HUDEP-2 (cell line): ENCODE measurements at regions not wholly inside any gene's neighbourhood (a gene's known extent, or its start where the extent isn't known, plus 50 kb on each side); places are given as distances from the start of the nearest gene placed in this dataset.

Experiments used
- DNase-seq, 76 experiments: peaks; one replicate each; lab custom pipeline; 2025; ENCODE audit not compliant: unreplicated experiment in 76 of 76; lab: John Stamatoyannopoulos, UW

GRCh38 chr5:164721116-164721515 lies 1215.7 kb downstream of the MAT2B start:
- no peak for DNase-seq

DNA sequence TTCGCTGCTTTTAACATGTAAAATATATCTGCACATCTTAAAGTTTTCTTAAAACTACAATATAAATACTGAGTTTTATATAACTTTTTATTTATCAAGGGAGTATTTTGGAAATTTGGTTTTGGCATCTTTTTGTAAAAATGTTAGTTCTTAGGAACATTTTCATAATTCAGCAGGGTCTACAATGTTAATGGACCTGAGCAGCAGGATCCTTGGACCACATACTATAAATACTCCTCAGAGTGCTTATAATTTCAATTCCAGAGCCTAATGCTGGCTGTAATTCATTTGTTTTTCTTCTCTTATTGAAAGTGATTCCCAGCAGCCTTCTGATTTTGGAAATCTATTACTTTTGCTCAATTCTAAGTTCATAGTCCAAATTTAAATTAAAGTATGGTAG lies 1216.2 kb downstream of the MAT2B start:
- no peak for DNase-seq

- DNase-seq, result no peak
Measured at GRCh38 chr5:164722702-164723101, 1217.3 kb downstream of the MAT2B start.

- no peak for DNase-seq
Measured at GRCh38 chr5:164727012-164727411, 1221.6 kb downstream of the MAT2B start.

DNA sequence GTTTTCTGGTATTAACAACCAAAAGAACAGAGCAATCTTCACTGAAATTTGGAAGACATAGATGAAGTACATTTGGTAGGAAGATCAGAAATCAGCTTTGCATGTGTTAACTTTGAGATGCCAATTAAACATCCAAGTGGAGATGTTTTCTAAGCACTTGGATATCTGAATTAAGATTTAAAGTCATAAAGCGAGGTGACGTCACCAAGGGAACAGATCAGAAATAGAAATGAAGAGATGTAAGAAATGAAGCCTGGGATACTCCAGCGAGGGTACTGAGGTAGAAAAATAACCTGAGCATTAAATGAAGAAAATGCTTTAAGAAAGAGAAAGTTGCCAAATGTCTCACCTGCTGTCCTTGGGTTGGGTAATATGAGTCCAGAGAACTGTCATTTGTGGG lies 1223.3 kb downstream of the MAT2B start:
- no peak for DNase-seq

- DNase-seq, result no peak
Measured at GRCh38 chr5:164735334-164735733, 1229.9 kb downstream of the MAT2B start.

DNA sequence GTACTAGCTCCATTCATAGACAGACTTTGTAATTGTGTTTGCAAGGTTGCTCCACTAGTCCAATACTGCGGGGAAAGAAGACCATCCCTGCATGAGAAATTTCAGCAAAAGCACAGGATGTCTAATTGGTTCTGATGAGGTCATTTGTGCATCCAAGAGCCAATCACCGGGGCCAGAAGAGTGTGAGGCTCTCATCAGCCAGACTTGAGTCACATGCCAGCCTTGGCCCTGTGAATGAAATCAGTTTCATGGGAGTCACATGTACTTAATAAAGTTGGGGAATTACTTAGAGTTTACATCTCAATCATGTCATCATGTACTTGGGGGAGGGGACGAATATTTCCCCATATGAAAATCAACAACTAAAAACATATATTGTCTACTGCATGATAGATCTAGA lies 1236.0 kb downstream of the MAT2B start:
- no peak for DNase-seq

DNA sequence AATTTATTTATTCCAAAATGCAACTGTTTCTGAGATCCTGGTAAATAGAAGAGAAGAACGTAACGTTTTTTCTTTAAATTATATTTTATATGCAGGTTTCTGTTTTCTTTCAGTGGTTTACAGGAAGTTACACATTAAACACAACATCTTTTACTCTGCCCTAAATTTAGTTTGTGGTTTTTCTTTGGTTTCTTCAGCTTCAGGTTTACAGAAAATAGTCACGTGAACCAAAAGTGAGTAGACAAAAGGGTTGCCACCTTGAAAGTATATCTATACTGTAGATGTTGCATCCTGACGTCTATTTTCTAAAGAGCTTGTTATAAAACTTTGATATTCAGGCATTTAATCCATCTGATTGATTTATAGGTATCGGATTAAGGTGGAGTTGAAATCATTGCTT lies 1236.6 kb downstream of the MAT2B start:
- no peak for DNase-seq

- DNase-seq, result no peak
Measured at GRCh38 chr5:164746723-164747122, 1241.3 kb downstream of the MAT2B start.

DNA sequence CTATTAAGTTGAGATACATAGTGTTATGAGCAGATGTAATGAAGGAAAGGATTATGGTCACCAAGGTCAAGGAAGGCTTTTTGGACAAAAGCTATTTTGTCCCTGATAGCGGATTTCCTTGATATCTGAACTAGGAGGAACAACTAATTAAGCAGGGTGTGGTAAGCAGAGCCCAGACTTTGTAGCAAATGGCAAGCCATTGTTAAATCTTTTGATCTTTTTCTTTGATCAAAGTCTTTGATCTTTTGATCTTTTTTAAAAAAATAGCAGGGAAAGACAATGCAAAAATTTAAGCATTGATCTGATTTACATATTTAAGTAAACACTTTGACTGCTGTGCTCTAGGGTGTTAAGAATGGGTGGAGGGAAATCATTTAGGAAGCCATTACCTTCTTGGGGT lies 1242.0 kb downstream of the MAT2B start:
- no peak for DNase-seq

DNA sequence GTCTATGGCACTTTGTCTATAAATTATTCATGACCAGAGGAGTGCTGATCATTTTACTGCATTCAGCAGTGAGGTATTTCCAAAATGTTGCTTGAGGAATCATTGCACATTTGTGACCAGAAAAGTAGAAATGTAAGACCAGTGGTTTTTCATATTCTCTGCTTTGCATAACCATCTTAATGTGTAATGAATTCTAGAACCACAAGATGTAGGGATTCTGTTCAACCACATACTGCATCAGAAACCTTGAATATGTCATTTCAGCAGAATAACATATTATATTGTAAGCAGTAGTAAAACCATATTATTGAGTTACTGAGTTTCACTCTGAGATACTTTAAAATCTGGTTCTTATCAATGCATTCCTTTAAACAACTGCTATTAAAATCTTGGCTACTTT lies 1243.4 kb downstream of the MAT2B start:
- DNase-seq, result no peak

- DNase-seq, result no peak
Measured at GRCh38 chr5:164753434-164753833, 1248.0 kb downstream of the MAT2B start.

DNA sequence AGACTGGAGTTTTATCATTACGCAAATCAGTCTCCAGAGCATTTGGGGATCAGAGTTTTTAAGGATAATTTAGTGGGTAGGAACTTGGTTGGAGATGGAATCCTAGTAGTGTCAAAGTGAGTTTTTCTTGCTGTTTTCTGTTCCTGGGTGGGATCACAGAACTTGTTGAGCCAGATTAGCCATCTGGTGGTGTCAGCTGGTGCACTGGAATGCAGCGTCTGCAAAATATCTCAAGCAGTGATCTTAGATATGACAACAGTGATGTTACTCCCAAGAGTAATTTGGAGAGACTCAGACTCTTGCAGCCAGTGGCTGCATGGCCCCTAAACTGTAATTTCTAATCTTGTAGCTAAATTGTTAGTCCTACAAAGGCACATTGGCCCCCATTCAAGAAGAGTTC lies 1257.8 kb downstream of the MAT2B start:
- peak in 2 of 76 experiments; percentile 4 to 10 for DNase-seq

- DNase-seq, result no peak
Measured at GRCh38 chr5:164772122-164772521, 1266.7 kb downstream of the MAT2B start.

GRCh38 chr5:164784230-164784629 lies 1278.8 kb downstream of the MAT2B start:
- no peak for DNase-seq

DNA sequence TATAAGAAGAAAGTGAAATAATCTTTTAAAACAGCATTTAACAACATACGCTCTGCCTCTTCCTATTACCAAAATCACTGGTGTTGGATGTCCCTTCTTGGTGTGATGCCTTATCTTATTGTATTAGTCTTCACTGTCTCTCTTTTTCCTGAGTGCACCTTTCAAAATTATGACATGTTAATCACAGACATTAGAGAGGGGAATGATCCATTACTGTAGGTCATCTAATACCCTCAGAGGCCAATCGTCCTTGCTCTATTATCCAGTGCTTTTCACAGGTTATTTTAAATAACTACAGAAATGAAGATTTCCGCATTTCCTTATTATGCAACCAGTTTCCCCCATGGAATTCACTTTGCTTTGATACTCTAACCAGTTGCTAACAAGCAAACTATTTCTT lies 1292.7 kb downstream of the MAT2B start:
- no peak for DNase-seq

- no peak for DNase-seq
Measured at GRCh38 chr5:164799391-164799790, 1294.0 kb downstream of the MAT2B start.

DNA sequence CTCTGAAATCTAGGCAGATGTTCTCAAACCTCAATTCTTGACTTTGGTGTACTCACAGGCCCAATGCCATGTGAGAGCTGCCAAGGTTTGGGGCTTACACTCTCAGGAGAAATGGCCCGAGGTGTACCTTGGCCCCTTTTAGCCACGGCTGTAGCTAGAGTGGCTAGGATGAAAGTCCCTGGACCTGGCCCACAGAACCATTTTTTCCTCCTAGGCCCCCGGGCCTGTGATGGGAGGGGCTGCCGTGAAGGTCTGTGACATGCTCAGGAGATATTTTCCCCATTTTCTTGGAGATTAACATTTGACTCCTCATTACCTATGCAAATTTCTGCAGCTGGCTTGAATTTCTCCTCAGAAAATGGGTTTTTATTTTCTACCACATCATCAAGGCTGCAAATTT lies 1296.5 kb downstream of the MAT2B start:
- no peak for DNase-seq

- no peak for DNase-seq
Measured at GRCh38 chr5:164809821-164810220, 1304.4 kb downstream of the MAT2B start.

- DNase-seq, result no peak
Measured at GRCh38 chr5:164818445-164818844, 1313.0 kb downstream of the MAT2B start.

GRCh38 chr5:164824671-164825070 lies 1319.3 kb downstream of the MAT2B start:
- DNase-seq, result no peak

DNA sequence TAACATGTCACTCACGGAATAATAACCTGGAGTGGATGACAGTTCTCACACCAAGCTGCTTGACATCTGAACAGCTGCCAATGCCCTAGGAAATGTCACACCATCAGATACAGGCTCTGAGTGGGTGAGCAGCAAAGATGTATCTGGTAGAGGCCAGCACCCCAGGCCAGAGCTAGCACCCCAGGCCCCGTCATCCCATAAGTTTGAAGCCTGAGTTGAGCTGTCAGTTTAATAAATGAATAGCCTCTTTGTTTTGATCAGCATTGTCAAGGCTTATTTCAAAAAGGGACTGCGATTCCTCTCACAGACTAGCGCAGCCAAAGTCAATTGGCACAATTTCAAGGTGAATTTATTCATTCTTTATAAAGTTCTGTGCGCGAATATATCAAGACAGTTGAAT lies 1327.1 kb downstream of the MAT2B start:
- no peak for DNase-seq

- DNase-seq, result no peak
Measured at GRCh38 chr5:164844348-164844747, 1338.9 kb downstream of the MAT2B start.

DNA sequence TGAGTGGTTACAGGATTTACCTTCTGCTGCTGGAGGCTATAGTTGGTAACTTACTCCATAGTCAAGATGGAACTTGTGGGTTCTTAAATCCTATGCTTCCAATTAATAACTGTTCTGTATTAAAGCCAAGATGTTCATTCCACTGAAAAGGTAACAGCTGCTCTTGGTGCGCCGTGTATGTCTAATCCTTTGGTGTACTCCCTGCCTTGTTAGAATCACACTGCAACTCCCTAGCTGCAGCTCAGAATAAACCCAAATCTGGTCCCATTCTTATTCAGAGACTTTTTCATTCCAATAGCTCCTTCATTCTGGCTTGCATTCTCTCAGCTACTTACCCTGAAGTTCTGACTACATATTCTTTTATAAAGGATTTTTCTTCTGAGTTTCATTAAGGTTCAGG lies 1355.5 kb downstream of the MAT2B start:
- DNase-seq, result no peak
